SK-N-MC (cell line): ENCODE measurements at regions not wholly inside any gene's neighbourhood (a gene's known extent, or its start where the extent isn't known, plus 50 kb on each side); places are given as distances from the start of the nearest gene placed in this dataset.

Experiments used
- DNase-seq: peaks from one replicate; pipeline ENCODE4 v3.0.0-alpha.2; 2011; ENCODE audit warnings: low read depth, low spot score
- H3K27ac ChIP-seq: fragments of 200-600 bp; sonication (generic); 2 replicates; pipeline ENCODE4 v1.5.1; 2016; ENCODE audit warnings: mixed run types
- H3K36me3 ChIP-seq: fragments of 200-600 bp; sonication (generic); 2 replicates; pipeline ENCODE4 v1.6.1; 2017; ENCODE audit warnings: antibody characterized with exemption, low read length, mixed read lengths; ENCODE audit not compliant: insufficient read depth
- H3K4me3 ChIP-seq: fragments of 200-600 bp; sonication (generic); 2 replicates; pipeline ENCODE4 v1.5.1; 2016
- H3K9ac ChIP-seq: fragments of 200-600 bp; sonication (generic); 2 replicates; pipeline ENCODE4 v1.8.0; 2017; ENCODE audit warnings: mixed run types, mixed read lengths; ENCODE audit not compliant: insufficient read length
- H3K9me3 ChIP-seq: fragments of 200-600 bp; sonication (generic); 2 replicates; pipeline ENCODE4 v1.6.1; 2017; ENCODE audit warnings: low read depth, mild to moderate bottlenecking, antibody characterized with exemption, low read length, moderate library complexity, mixed read lengths
- EZH2 ChIP-seq: fragments of 200-600 bp; sonication (generic); IDR thresholded peaks from one replicate; pipeline ENCODE4 v1.6.1; 2017; ENCODE audit warnings: antibody characterized with exemption
- FOXP2 ChIP-seq: optimal IDR thresholded peaks from 2 replicates; pipeline ENCODE3; 2011; ENCODE audit warnings: mild to moderate bottlenecking, moderate library complexity; ENCODE audit not compliant: insufficient read depth; ENCODE audit errors: extremely low read length, control extremely low read depth
- POLR2AphosphoS5 ChIP-seq: IDR thresholded peaks from 2 replicates; pipeline ENCODE4 v1.6.1; 2012; ENCODE audit warnings: mild to moderate bottlenecking, low read depth, low read length, borderline replicate concordance

- DNase-seq, result no peak
- TF ChIP-seq EZH2 (no peak), POLR2AphosphoS5 (no peak), FOXP2 (no peak)
- no peak overlapping the region for H3K4me3 ChIP-seq
- no peaks in the 10 kb centered on the region for H3K9me3 ChIP-seq
- no peaks in the 10 kb centered on the region for H3K36me3 ChIP-seq
- no peak overlapping the region for H3K9ac ChIP-seq
- no peak overlapping the region for H3K27ac ChIP-seq
Observed at GRCh38 chr5:2696156-2696807, 55.2 kb downstream of the IRX2 start.

GRCh38 chr5:2695200-2695891, 56.1 kb downstream of the IRX2 start:
- no peak for DNase-seq
- Histone ChIP-seq H3K9me3 (no peaks in the 10 kb centered on the region), H3K4me3 (no peak overlapping the region), H3K27ac (no peak overlapping the region), H3K9ac (no peak overlapping the region), H3K36me3 (no peaks in the 10 kb centered on the region)
- TF ChIP-seq POLR2AphosphoS5, result no peak
- TF ChIP-seq FOXP2, result no peak
- no peak for TF ChIP-seq EZH2

- no peak overlapping the region for H3K4me3 ChIP-seq
- H3K36me3 ChIP-seq, result no peaks in the 10 kb centered on the region
- no peak for TF ChIP-seq FOXP2
- TF ChIP-seq EZH2, result no peak
- TF ChIP-seq POLR2AphosphoS5, result no peak
- H3K9me3 ChIP-seq, result no peaks in the 10 kb centered on the region
- DNase-seq, result no peak
- no peak overlapping the region for H3K27ac ChIP-seq
- H3K9ac ChIP-seq, result no peak overlapping the region
Observed at GRCh38 chr5:2691530-2691929, 59.9 kb downstream of the IRX2 start.

- no peak for DNase-seq
- no peak overlapping the region for H3K27ac ChIP-seq
- no peak overlapping the region for H3K4me3 ChIP-seq
- H3K36me3 ChIP-seq, result no peaks in the 10 kb centered on the region
- no peaks in the 10 kb centered on the region for H3K9me3 ChIP-seq
- no peak for TF ChIP-seq POLR2AphosphoS5
- no peak for TF ChIP-seq FOXP2
- TF ChIP-seq EZH2, result no peak
- no peak overlapping the region for H3K9ac ChIP-seq
Observed at GRCh38 chr5:2690293-2690692, 61.2 kb downstream of the IRX2 start.

- Histone ChIP-seq H3K36me3 (no peaks in the 10 kb centered on the region), H3K4me3 (no peak overlapping the region), H3K9ac (no peak overlapping the region), H3K9me3 (no peaks in the 10 kb centered on the region), H3K27ac (no peak overlapping the region)
- no peak for DNase-seq
- TF ChIP-seq FOXP2 (no peak), EZH2 (no peak), POLR2AphosphoS5 (no peak)
Observed at GRCh38 chr5:2688586-2688985, 62.9 kb downstream of the IRX2 start.

- TF ChIP-seq EZH2, result no peak
- no peak for TF ChIP-seq POLR2AphosphoS5
- no peak for TF ChIP-seq FOXP2
- no peak for DNase-seq
- no peak overlapping the region for H3K4me3 ChIP-seq
- no peak overlapping the region for H3K9ac ChIP-seq
- H3K9me3 ChIP-seq, result no peaks in the 10 kb centered on the region
- H3K36me3 ChIP-seq, result no peaks in the 10 kb centered on the region
- no peak overlapping the region for H3K27ac ChIP-seq
Observed at GRCh38 chr5:2687746-2688145, 63.7 kb downstream of the IRX2 start.

GRCh38 chr5:2686321-2687124, 65.0 kb downstream of the IRX2 start:
- no peak overlapping the region for H3K4me3 ChIP-seq
- H3K27ac ChIP-seq, result no peak overlapping the region
- no peaks in the 10 kb centered on the region for H3K9me3 ChIP-seq
- no peak overlapping the region for H3K9ac ChIP-seq
- no peaks in the 10 kb centered on the region for H3K36me3 ChIP-seq
- no peak for TF ChIP-seq EZH2
- no peak for TF ChIP-seq FOXP2
- no peak for TF ChIP-seq POLR2AphosphoS5
- DNase-seq, result no peak

GRCh38 chr5:2685651-2686272, 65.7 kb downstream of the IRX2 start:
- Histone ChIP-seq H3K9me3 (no peaks in the 10 kb centered on the region), H3K36me3 (no peaks in the 10 kb centered on the region), H3K27ac (no peak overlapping the region), H3K4me3 (no peak overlapping the region), H3K9ac (no peak overlapping the region)
- DNase-seq, result no peak
- TF ChIP-seq EZH2, result no peak
- no peak for TF ChIP-seq FOXP2
- TF ChIP-seq POLR2AphosphoS5, result no peak
